ENCODE measurements at regions not wholly inside any gene's neighbourhood (a gene's known extent, or its start where the extent isn't known, plus 50 kb on each side); places are given as distances from the start of the nearest gene placed in this dataset.

GRCh38 chr9:100774326-100774725 lies 196.4 kb downstream of the CAVIN4 start:
- Histone ChIP-seq H3F3A (ENCODE audit: low read length, unreplicated experiment) (no peaks in the 10 kb centered on the region), H3K4me1 (ENCODE audit: insufficient read depth, low read length) (no peaks in the 10 kb centered on the region), H3K79me2 (ENCODE audit: low read length) (no peaks in the 10 kb centered on the region), H3K27me3 (ENCODE audit: low read length) (no peaks in the 10 kb centered on the region), H3K36me3 (ENCODE audit: low read depth, low read length) (no peaks in the 10 kb centered on the region), H3K9me3 (ENCODE audit: low read length) (no peaks in the 10 kb centered on the region), H3K4me2 (ENCODE audit: low read length) (no peak overlapping the region), H4K20me1 (ENCODE audit: low read length) (no peaks in the 10 kb centered on the region), H3K9me2 (replicated peaks; ENCODE audit: low read length) (no peaks in the 10 kb centered on the region), H3K4me3 (ENCODE audit: low read length) (no peak overlapping the region), H3K9ac (ENCODE audit: low read length) (no peak overlapping the region), H3K27ac (ENCODE audit: low read length) (no peak overlapping the region), H2AFZ (ENCODE audit: low read length) (no peak overlapping the region)
- POLR2A ChIA-PET (ENCODE audit: unreplicated experiment): no interaction called here
- TF ChIP-seq, protein P1, sequence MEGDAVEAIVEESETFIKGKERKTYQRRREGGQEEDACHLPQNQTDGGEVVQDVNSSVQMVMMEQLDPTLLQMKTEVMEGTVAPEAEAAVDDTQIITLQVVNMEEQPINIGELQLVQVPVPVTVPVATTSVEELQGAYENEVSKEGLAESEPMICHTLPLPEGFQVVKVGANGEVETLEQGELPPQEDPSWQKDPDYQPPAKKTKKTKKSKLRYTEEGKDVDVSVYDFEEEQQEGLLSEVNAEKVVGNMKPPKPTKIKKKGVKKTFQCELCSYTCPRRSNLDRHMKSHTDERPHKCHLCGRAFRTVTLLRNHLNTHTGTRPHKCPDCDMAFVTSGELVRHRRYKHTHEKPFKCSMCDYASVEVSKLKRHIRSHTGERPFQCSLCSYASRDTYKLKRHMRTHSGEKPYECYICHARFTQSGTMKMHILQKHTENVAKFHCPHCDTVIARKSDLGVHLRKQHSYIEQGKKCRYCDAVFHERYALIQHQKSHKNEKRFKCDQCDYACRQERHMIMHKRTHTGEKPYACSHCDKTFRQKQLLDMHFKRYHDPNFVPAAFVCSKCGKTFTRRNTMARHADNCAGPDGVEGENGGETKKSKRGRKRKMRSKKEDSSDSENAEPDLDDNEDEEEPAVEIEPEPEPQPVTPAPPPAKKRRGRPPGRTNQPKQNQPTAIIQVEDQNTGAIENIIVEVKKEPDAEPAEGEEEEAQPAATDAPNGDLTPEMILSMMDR (conservative IDR thresholded peaks at IDR 0.05; ENCODE audit: low read depth, low read length): no peak
- TF ChIP-seq EZH2phosphoT487 (IDR thresholded peaks at IDR 0.05; ENCODE audit: borderline replicate concordance, low read length): no peak
- TF ChIP-seq EZH2 (IDR thresholded peaks at IDR 0.05; ENCODE audit: low read length, unreplicated experiment): no peak
- intact Hi-C loops (cut with micrococcal nuclease): no loop called here
- DNase-seq (no peak), ATAC-seq (no peak)
- no TSS peak for BruUV-seq (replicated peaks)
- CTCF ChIA-PET: no interaction called here

GRCh38 chr9:100774962-100775361 lies 197.1 kb downstream of the CAVIN4 start:
- TF ChIP-seq EZH2phosphoT487 (IDR thresholded peaks at IDR 0.05; ENCODE audit: borderline replicate concordance, low read length): no peak
- TF ChIP-seq EZH2 (IDR thresholded peaks at IDR 0.05; ENCODE audit: low read length, unreplicated experiment): no peak
- TF ChIP-seq, protein P1 (conservative IDR thresholded peaks at IDR 0.05; ENCODE audit: low read depth, low read length): no peak
- Histone ChIP-seq H3K4me2 (ENCODE audit: low read length) (no peak overlapping the region), H3K9me2 (replicated peaks; ENCODE audit: low read length) (no peaks in the 10 kb centered on the region), H3K4me1 (ENCODE audit: insufficient read depth, low read length) (no peaks in the 10 kb centered on the region), H3K27ac (ENCODE audit: low read length) (no peak overlapping the region), H3K36me3 (ENCODE audit: low read depth, low read length) (no peaks in the 10 kb centered on the region), H3K79me2 (ENCODE audit: low read length) (no peaks in the 10 kb centered on the region), H3K4me3 (ENCODE audit: low read length) (no peak overlapping the region), H3K9ac (ENCODE audit: low read length) (no peak overlapping the region), H4K20me1 (ENCODE audit: low read length) (no peaks in the 10 kb centered on the region), H2AFZ (ENCODE audit: low read length) (no peak overlapping the region), H3K9me3 (ENCODE audit: low read length) (no peaks in the 10 kb centered on the region), H3K27me3 (ENCODE audit: low read length) (no peaks in the 10 kb centered on the region), H3F3A (ENCODE audit: low read length, unreplicated experiment) (no peaks in the 10 kb centered on the region)
- ATAC-seq: no peak
- no peak for DNase-seq
- ChIA-PET POLR2A (ENCODE audit: unreplicated experiment) (no interaction called here), CTCF (no interaction called here)
- BruUV-seq (replicated peaks): no TSS peak
- intact Hi-C loops (cut with micrococcal nuclease): no loop called here

DNA sequence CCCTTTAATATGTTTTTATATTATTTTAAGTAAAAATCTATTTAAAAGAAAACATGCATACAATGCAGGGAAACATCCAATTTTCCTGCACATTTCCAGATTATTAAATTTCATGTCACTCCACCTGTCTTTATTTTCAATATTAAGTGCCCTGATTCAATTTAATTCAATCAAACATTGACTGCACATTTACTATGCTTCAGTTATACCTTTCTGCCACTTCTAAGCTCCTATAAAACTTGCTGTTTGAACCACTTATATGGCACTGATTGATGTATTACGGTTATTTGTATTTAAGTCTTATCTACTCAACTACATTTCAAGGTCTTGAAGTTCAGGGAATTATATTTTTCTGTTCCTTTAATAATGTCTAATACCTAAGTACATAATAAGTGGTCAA lies 198.0 kb downstream of the CAVIN4 start:
- BruUV-seq (replicated peaks): no TSS peak
- Histone ChIP-seq H3K9me3 (ENCODE audit: low read length) (no peaks in the 10 kb centered on the region), H2AFZ (ENCODE audit: low read length) (no peak overlapping the region), H3K4me2 (ENCODE audit: low read length) (no peak overlapping the region), H3K79me2 (ENCODE audit: low read length) (no peaks in the 10 kb centered on the region), H4K20me1 (ENCODE audit: low read length) (no peaks in the 10 kb centered on the region), H3K36me3 (ENCODE audit: low read depth, low read length) (no peaks in the 10 kb centered on the region), H3F3A (ENCODE audit: low read length, unreplicated experiment) (no peaks in the 10 kb centered on the region), H3K27me3 (ENCODE audit: low read length) (no peaks in the 10 kb centered on the region), H3K4me3 (ENCODE audit: low read length) (no peak overlapping the region), H3K27ac (ENCODE audit: low read length) (no peak overlapping the region), H3K9ac (ENCODE audit: low read length) (no peak overlapping the region), H3K9me2 (replicated peaks; ENCODE audit: low read length) (no peaks in the 10 kb centered on the region), H3K4me1 (ENCODE audit: insufficient read depth, low read length) (no peaks in the 10 kb centered on the region)
- POLR2A ChIA-PET (ENCODE audit: unreplicated experiment): no interaction called here
- ATAC-seq (no peak), DNase-seq (no peak)
- CTCF ChIA-PET: no interaction called here
- intact Hi-C loops (cut with micrococcal nuclease): no loop called here
- no peak for TF ChIP-seq EZH2 (IDR thresholded peaks at IDR 0.05; ENCODE audit: low read length, unreplicated experiment)
- TF ChIP-seq, protein P1 (conservative IDR thresholded peaks at IDR 0.05; ENCODE audit: low read depth, low read length): no peak
- no peak for TF ChIP-seq EZH2phosphoT487 (IDR thresholded peaks at IDR 0.05; ENCODE audit: borderline replicate concordance, low read length)

All from PC-3 (cell line).